ENCODE measurements at regions not wholly inside any gene's neighbourhood (a gene's known extent, or its start where the extent isn't known, plus 50 kb on each side); places are given as distances from the start of the nearest gene placed in this dataset.
"Not testable (repeated sequence)": the region's sequence is repeated elsewhere in the genome, so short reads cannot be mapped to it uniquely, and the experiment has no call there.

- not testable (repeated sequence) for H3K27me3 Mint-ChIP-seq; H3K9me3 ChIP-seq (ENCODE audit: control insufficient read depth in 2 of 2, low read length in 2 of 2); ATAC-seq (ENCODE audit: low read depth in 2 of 2); H3K9me3 Mint-ChIP-seq; H3K4me1 ChIP-seq (ENCODE audit: control insufficient read depth, insufficient read depth, low read length, poor library complexity, severe bottlenecking); H3K4me1 Mint-ChIP-seq; H3K27me3 ChIP-seq (ENCODE audit: control insufficient read depth, insufficient read depth, low read length); DNase-seq; H3K27ac ChIP-seq (ENCODE audit: insufficient read depth, low read length, poor library complexity, severe bottlenecking); H3K4me3 ChIP-seq (ENCODE audit: low read depth, low read length); H3K4me3 Mint-ChIP-seq
- Mint-ChIP-seq H3K27ac (peak overlapping the region in 1 of 3 donors; percentile 52), H3K36me3 (peaks cover 24% of the 10 kb centered on the region)
- peaks cover 15% of the 10 kb centered on the region for H3K36me3 ChIP-seq (ENCODE audit: control insufficient read depth, insufficient read depth, low read length)
Observed at GRCh38 chr3:195962222-195962621, 53.9 kb upstream of the TNK2 start.

GRCh38 chr3:195960971-195961775, 52.8 kb upstream of the TNK2 start:
- not testable (repeated sequence) for H3K4me3 Mint-ChIP-seq; H3K4me1 Mint-ChIP-seq; H3K4me3 ChIP-seq (ENCODE audit: low read depth, low read length); H3K9me3 ChIP-seq (ENCODE audit: control insufficient read depth in 2 of 2, low read length in 2 of 2); H3K27me3 Mint-ChIP-seq; H3K9me3 Mint-ChIP-seq; H3K4me1 ChIP-seq (ENCODE audit: control insufficient read depth, insufficient read depth, low read length, poor library complexity, severe bottlenecking); ATAC-seq (ENCODE audit: low read depth in 2 of 2); H3K27me3 ChIP-seq (ENCODE audit: control insufficient read depth, insufficient read depth, low read length); H3K27ac ChIP-seq (ENCODE audit: insufficient read depth, low read length, poor library complexity, severe bottlenecking)
- Mint-ChIP-seq H3K36me3 (peaks cover 24% of the 10 kb centered on the region), H3K27ac (peak overlapping the region in 1 of 3 donors; percentile 89)
- peaks cover 15% of the 10 kb centered on the region for H3K36me3 ChIP-seq (ENCODE audit: control insufficient read depth, insufficient read depth, low read length)
- peak; percentile 26 to 36 (median 30) for DNase-seq

- not testable (repeated sequence) for DNase-seq; H3K9me3 ChIP-seq (ENCODE audit: control insufficient read depth in 2 of 2, low read length in 2 of 2); H3K27me3 ChIP-seq (ENCODE audit: control insufficient read depth, insufficient read depth, low read length); H3K27me3 Mint-ChIP-seq; H3K4me3 Mint-ChIP-seq; H3K9me3 Mint-ChIP-seq; H3K4me1 Mint-ChIP-seq; H3K27ac ChIP-seq (ENCODE audit: insufficient read depth, low read length, poor library complexity, severe bottlenecking); H3K27ac Mint-ChIP-seq; H3K4me1 ChIP-seq (ENCODE audit: control insufficient read depth, insufficient read depth, low read length, poor library complexity, severe bottlenecking); H3K36me3 ChIP-seq (ENCODE audit: control insufficient read depth, insufficient read depth, low read length); ATAC-seq (ENCODE audit: low read depth in 2 of 2); H3K4me3 ChIP-seq (ENCODE audit: low read depth, low read length)
- peaks cover 19% of the 10 kb centered on the region for H3K36me3 Mint-ChIP-seq
Observed at GRCh38 chr3:195960164-195960563, 51.8 kb upstream of the TNK2 start.

GRCh38 chr3:195959367-195960157, 51.2 kb upstream of the TNK2 start:
- H3K9me3 ChIP-seq (ENCODE audit: control insufficient read depth in 2 of 2, low read length in 2 of 2); H3K9me3 Mint-ChIP-seq; H3K4me3 Mint-ChIP-seq; DNase-seq; H3K36me3 ChIP-seq (ENCODE audit: control insufficient read depth, insufficient read depth, low read length); H3K27ac Mint-ChIP-seq; H3K27ac ChIP-seq (ENCODE audit: insufficient read depth, low read length, poor library complexity, severe bottlenecking); H3K4me1 ChIP-seq (ENCODE audit: control insufficient read depth, insufficient read depth, low read length, poor library complexity, severe bottlenecking); H3K27me3 ChIP-seq (ENCODE audit: control insufficient read depth, insufficient read depth, low read length); H3K27me3 Mint-ChIP-seq; H3K4me1 Mint-ChIP-seq; H3K4me3 ChIP-seq (ENCODE audit: low read depth, low read length); ATAC-seq (ENCODE audit: low read depth in 2 of 2): not testable (repeated sequence)
- H3K36me3 Mint-ChIP-seq = peaks cover 13% of the 10 kb centered on the region

GRCh38 chr3:195958736-195959135, 50.4 kb upstream of the TNK2 start:
- H3K4me3 ChIP-seq (ENCODE audit: low read depth, low read length); H3K27me3 Mint-ChIP-seq; H3K27me3 ChIP-seq (ENCODE audit: control insufficient read depth, insufficient read depth, low read length); H3K9me3 ChIP-seq (ENCODE audit: control insufficient read depth in 2 of 2, low read length in 2 of 2); DNase-seq; H3K27ac Mint-ChIP-seq; H3K4me1 Mint-ChIP-seq; H3K36me3 ChIP-seq (ENCODE audit: control insufficient read depth, insufficient read depth, low read length); H3K4me1 ChIP-seq (ENCODE audit: control insufficient read depth, insufficient read depth, low read length, poor library complexity, severe bottlenecking); ATAC-seq (ENCODE audit: low read depth in 2 of 2); H3K9me3 Mint-ChIP-seq; H3K4me3 Mint-ChIP-seq; H3K27ac ChIP-seq (ENCODE audit: insufficient read depth, low read length, poor library complexity, severe bottlenecking): not testable (repeated sequence)
- peaks cover 12% of the 10 kb centered on the region for H3K36me3 Mint-ChIP-seq

All from CD4-positive, CD25-positive, alpha-beta regulatory T cell (primary cell).